Gastroesophageal sphincter (tissue), 4 donors: ENCODE measurements at regions not wholly inside any gene's neighbourhood (a gene's known extent, or its start where the extent isn't known, plus 50 kb on each side); places are given as distances from the start of the nearest gene placed in this dataset.

Experiments used
- ATAC-seq: fragments of 150-250 bp; one replicate; pipeline ENCODE4 v1.9.1; 2016; ENCODE audit warnings: mild to moderate bottlenecking, moderate library complexity
- H3K27ac ChIP-seq, 4 donors: fragments of 200-600 bp; sonication (generic) in 3 of 4; 1 replicate in 3 of 4; 2 replicates in 1 of 4; pipeline ENCODE4 v1.5.1; 2016 to 2019
- H3K27me3 ChIP-seq: fragments of 200-600 bp; sonication (generic); one replicate; pipeline ENCODE4 v1.5.1; 2019
- H3K36me3 ChIP-seq, 2 donors: fragments of 200-600 bp; sonication (generic); one replicate each; pipeline ENCODE4 v1.5.1; 2019; ENCODE audit warnings: control low read depth in 1 of 2
- H3K4me1 ChIP-seq, 3 donors: fragments of 200-600 bp; sonication (generic); 1 replicate in 2 of 3; 2 replicates in 1 of 3; pipeline ENCODE4 v1.5.1; 2016 to 2019; ENCODE audit warnings: control low read depth in 2 of 3
- H3K4me3 ChIP-seq, 2 donors: fragments of 200-600 bp; sonication (generic); one replicate each; pipeline ENCODE4 v1.5.1; 2019; ENCODE audit warnings: mild to moderate bottlenecking in 1 of 2, moderate library complexity in 1 of 2
- H3K9me3 ChIP-seq, 3 donors: fragments of 200-600 bp; sonication (generic); one replicate each; pipeline ENCODE4 v1.5.1; 2017 to 2019; ENCODE audit warnings: control low read depth in 2 of 3
- CTCF ChIP-seq, 4 experiments: fragments of 200-600 bp in 2 of 4; fragments of 450-650 bp in 2 of 4; sonication (generic) in 1 of 4; IDR thresholded peaks; one replicate each; pipeline ENCODE4 v1.5.1; 2017 to 2019; ENCODE audit warnings: antibody characterized with exemption in 4 of 4, mild to moderate bottlenecking in 2 of 4, moderate library complexity in 2 of 4
- EP300 ChIP-seq: sonication (generic); formaldehyde crosslinking; IDR thresholded peaks from one replicate; pipeline ENCODE4 v1.6.1; 2017; ENCODE audit warnings: antibody characterized with exemption, mild to moderate bottlenecking
- POLR2A ChIP-seq, 2 donors: fragments of 450-650 bp; IDR thresholded peaks; one replicate each; pipeline ENCODE4 v1.6.1; 2017; ENCODE audit warnings: antibody characterized with exemption in 2 of 2, mild to moderate bottlenecking in 2 of 2, moderate library complexity in 1 of 2
- POLR2AphosphoS5 ChIP-seq: sonication (generic); formaldehyde crosslinking; IDR thresholded peaks from one replicate; pipeline ENCODE4 v1.6.1; 2017; ENCODE audit warnings: antibody characterized with exemption
- WGBS, 2 donors: methylation state at CpG; one replicate each; pipeline ENCODE4 v1.1.5; 2018; ENCODE audit warnings: low coverage in 1 of 2; 5-methylcytosine and 5-hydroxymethylcytosine counted together

GRCh38 chr10:31171402-31172083 is 139.9 kb upstream of the ZNF438 start:
- Histone ChIP-seq H3K9me3 (peaks cover 0 to 26% (median 0%) of the 10 kb centered on the region in 3 donors), H3K36me3 (no peaks in the 10 kb centered on the region), H3K27ac (no peak overlapping the region), H3K4me3 (no peak overlapping the region), H3K27me3 (no peaks in the 10 kb centered on the region), H3K4me1 (no peaks in the 10 kb centered on the region)
- WGBS, 2 donors = 57 to 67% methylated on average over 3 to 4 of the region's 4 CpGs
- TF ChIP-seq POLR2AphosphoS5 = no peak
- no peak for TF ChIP-seq EP300
- TF ChIP-seq CTCF (IDR thresholded peaks at IDR 0.05) = no peak
- no peak for TF ChIP-seq POLR2A (IDR thresholded peaks at IDR 0.05)
- no peak for ATAC-seq

DNA sequence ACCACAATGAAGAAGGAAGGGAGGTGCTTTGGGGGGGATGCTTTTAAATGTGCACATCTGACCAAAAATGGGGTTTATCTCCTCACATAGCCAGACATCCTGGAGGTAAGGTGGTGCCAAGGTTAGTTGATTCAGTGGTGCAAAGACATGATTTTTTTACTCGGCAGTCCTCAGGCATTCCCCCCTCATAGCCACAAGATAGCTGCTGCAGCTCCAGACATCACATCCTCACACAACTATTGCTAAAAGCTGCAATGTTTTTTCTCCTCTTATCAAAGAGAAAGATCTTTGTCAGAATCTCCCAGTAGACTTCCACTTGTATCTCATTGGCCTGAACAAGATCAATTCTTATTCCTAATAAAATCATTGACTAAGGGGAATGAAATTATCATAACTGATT is 141.3 kb upstream of the ZNF438 start:
- ATAC-seq = no peak
- no peak overlapping the region for H3K27ac ChIP-seq
- H3K27me3 ChIP-seq = no peaks in the 10 kb centered on the region
- H3K36me3 ChIP-seq = no peaks in the 10 kb centered on the region
- no peaks in the 10 kb centered on the region for H3K4me1 ChIP-seq
- no peak overlapping the region for H3K4me3 ChIP-seq
- TF ChIP-seq EP300 = no peak
- H3K9me3 ChIP-seq = peaks cover 0 to 26% (median 0%) of the 10 kb centered on the region in 3 donors
- 86 to 100% methylated on average over 1 of the region's 1 CpG for WGBS, 2 donors

DNA sequence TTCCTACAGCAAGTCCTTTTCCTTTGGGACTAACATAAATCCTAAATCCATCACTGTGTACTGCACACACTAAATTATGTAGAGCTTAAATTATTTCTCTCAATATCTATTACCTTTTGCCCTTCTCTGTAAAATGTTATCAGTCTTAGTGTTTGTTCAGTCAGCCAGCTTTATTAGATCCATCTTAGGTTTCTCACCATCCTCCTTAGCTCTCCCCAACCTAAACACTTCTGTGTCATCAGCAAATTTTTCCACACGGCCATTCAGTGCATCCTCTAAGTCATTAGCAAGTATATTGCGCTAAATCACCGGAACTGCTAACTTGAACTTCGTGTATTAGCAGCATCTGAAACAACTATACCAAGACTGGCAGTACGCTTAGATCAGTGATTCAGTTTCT is 142.1 kb upstream of the ZNF438 start:
- Histone ChIP-seq H3K4me1 (no peaks in the 10 kb centered on the region), H3K27me3 (no peaks in the 10 kb centered on the region), H3K36me3 (no peaks in the 10 kb centered on the region), H3K9me3 (peaks cover 0 to 26% (median 0%) of the 10 kb centered on the region in 3 donors), H3K4me3 (no peak overlapping the region), H3K27ac (no peak overlapping the region)
- 74 to 92% methylated on average over 5 of the region's 5 CpGs for WGBS, 2 donors
- TF ChIP-seq EP300 (no peak), POLR2AphosphoS5 (no peak), CTCF (IDR thresholded peaks at IDR 0.05) (no peak), POLR2A (IDR thresholded peaks at IDR 0.05) (no peak)
- no peak for ATAC-seq

DNA sequence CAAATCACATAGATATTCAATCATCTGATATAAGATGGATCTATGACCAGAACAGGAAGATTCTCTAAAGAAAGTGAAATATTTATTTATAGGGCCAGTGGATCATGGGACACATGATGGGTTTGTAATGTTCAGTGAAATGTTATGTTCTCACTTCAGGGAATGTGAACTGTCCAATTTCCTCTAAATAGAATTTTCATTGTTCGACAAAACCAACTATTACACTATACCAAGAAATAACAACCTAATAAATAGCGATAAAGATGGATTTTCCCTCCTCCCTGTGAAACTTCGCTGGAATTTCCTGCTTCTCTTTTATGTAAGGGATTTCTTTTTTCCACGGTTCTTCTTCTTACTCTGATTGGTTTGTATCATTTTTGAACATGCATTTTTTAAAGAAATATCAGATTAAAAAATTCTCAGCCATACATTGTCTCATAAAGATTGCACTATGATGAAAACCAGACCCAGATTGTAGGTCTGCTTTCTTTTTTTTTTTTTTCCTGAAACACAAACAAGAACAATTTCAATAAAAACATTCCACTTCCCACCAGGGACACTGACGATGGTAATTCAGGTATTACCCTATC is 139.8 kb upstream of the ZEB1 start:
- H3K27ac ChIP-seq = no peak overlapping the region
- H3K9me3 ChIP-seq = peaks cover 0 to 13% (median 0%) of the 10 kb centered on the region in 3 donors
- TF ChIP-seq CTCF (IDR thresholded peaks at IDR 0.05) (no peak), POLR2AphosphoS5 (no peak), EP300 (no peak)
- no peaks in the 10 kb centered on the region for H3K4me1 ChIP-seq
- no peaks in the 10 kb centered on the region for H3K36me3 ChIP-seq
- no peak overlapping the region for H3K4me3 ChIP-seq
- no peaks in the 10 kb centered on the region for H3K27me3 ChIP-seq
- 71 to 75% methylated on average over 5 of the region's 5 CpGs for WGBS, 2 donors
- ATAC-seq = no peak

DNA sequence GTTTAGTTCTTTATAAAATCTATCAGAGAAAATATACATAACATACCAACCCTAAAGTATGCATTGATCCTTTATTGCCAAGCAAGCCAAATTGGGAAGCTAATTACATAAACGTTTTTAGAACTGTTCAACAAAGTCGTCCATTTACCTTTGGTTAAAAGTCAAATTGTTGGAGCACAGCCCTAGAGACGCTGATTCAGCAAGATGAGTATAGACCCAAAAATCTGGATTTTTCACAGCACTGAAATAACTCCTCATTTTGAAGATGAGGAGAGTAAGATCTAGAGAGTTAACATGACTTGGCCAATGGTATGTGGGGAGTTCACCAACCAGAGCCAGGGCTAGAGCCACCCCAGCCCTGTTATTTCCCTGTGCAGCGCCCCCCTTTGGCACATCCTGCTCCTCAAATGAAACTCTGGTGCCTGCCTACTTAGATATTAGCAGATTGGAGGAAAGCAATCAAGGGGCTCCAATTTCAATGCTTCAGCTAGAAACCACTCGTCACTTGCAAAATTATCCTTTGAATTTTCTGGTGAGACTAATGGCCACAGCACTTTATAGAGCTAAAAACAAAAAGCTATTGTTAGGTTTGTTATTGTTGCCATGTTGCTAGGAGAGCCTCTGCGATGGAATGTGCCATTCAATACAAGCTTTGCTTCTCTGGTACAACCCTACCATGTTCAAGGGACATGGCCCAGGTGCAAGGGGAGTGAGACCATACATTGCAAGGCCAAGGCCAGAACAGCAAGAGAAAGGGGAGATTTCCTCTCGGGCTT is 132.6 kb upstream of the ZEB1 start:
- Histone ChIP-seq H3K9me3 (no peaks in the 10 kb centered on the region), H3K27ac (no peak overlapping the region), H3K4me3 (no peak overlapping the region), H3K36me3 (no peaks in the 10 kb centered on the region), H3K4me1 (peaks cover 0 to 10% (median 4%) of the 10 kb centered on the region in 3 donors), H3K27me3 (no peaks in the 10 kb centered on the region)
- no peak for ATAC-seq
- no peak for TF ChIP-seq EP300
- TF ChIP-seq CTCF (IDR thresholded peaks at IDR 0.05) = no peak
- TF ChIP-seq POLR2A (IDR thresholded peaks at IDR 0.05) = no peak
- TF ChIP-seq POLR2AphosphoS5 = no peak
- WGBS, 2 donors = 36 to 59% methylated on average over 4 to 7 of the region's 7 CpGs
